GM19438 (cell line): ENCODE measurements at regions not wholly inside any gene's neighbourhood (a gene's known extent, or its start where the extent isn't known, plus 50 kb on each side); places are given as distances from the start of the nearest gene placed in this dataset.
"Not testable (repeated sequence)": the region's sequence is repeated elsewhere in the genome, so short reads cannot be mapped to it uniquely, and the experiment has no call there.

ENCODE experiments used
- ATAC-seq: cut with Tn5 transposase; IDR thresholded peaks from one replicate; pipeline ENCODE4 v1.9.1; 2021; ENCODE audit warnings: low read depth; ENCODE audit not compliant: unreplicated experiment

DNA sequence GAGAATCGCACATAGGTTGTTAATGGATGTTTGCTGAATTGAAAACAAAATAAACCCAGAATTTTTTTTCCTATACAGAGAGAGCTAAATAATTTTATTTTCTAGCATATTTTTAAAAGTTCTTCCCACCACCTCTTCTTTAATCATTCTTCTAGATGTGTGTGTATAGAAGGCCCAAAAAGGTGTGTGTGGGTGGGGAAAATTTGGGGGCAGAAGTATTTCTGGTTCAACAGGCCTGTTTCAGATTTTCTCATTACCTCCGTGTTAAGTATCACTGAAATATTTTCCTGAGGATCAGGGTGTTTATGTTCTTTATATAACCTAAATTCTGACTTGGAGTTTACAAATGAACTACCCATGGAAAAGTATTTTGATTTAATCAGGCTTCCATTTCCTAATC is 144.2 kb upstream of the ZNF804B start:
- no peak for ATAC-seq

DNA sequence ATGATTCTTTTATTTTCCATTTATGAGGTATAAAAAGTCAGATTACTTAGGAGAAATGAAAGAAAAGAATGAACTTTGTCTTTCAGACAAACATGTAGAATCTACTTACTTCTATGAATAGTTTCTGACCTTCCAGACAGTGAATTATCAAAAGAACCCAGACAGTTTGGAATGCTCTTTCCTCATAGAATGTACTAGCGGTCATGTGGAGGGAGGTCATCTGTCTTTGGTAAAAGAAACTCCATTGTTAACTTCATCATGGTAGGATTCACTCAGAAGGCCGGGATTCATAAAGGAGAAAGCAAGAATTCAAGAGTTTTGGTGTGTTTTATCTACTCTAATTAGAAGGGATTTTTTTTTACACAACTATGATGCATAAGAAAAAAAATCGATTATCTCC is 144.8 kb upstream of the ZNF804B start:
- ATAC-seq: no peak

DNA sequence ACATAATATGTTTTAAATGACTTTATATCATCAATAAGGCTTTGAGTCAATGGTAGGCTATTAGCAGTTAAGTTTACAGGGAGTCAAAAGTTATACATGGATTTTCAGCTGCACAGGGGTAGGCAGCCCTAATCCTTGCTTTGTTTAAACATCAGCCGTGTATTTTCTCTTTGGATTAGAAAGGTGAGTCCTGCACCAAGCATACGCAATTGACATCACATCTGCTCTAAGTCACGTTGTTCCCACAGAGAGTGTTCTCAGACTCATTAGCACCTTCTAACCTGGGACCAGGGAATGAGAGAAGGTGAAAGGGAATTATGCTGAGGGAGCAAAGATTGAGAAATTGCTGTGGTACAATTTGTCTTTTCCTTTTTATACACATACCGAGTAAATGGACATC is 148.6 kb upstream of the ZNF804B start:
- ATAC-seq: no peak

DNA sequence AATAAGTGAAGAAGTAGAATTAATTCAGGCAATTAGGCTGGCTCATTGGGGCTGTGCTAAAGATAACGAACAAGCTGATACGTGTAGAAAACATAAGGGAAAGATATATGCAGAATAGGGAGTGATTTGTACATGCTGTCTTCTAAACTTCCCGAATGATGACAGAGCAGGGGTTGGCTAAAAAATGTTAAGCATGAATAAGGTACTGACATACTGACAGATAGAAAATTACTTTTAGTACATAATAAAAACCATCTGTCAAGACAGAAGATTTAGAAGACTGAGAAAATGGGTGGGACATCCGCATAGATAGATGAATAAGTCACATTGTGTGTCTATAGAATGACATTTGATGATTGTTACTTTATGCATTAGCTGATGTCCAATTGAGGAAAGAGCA is 158.8 kb upstream of the ZNF804B start:
- no peak for ATAC-seq

DNA sequence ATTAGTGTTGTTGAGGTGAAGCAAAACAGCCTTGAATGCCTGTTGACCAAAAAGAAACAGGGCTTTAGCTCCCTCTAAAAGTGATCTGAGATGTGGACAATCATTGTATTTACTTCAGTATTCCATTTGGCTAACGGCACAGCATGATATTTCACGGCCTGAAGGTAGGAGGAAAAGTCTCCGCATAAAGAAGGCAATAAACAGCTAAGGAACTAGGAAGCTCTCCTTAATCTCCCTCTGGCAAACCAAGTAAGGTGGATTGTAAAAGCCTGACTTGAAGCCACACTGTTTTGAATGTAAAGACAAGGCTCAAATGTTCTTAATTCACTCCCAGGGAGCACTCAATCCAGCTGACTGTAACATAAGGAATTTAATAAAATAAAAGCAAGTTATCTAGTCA is 160.0 kb upstream of the ZNF804B start:
- no peak for ATAC-seq

DNA sequence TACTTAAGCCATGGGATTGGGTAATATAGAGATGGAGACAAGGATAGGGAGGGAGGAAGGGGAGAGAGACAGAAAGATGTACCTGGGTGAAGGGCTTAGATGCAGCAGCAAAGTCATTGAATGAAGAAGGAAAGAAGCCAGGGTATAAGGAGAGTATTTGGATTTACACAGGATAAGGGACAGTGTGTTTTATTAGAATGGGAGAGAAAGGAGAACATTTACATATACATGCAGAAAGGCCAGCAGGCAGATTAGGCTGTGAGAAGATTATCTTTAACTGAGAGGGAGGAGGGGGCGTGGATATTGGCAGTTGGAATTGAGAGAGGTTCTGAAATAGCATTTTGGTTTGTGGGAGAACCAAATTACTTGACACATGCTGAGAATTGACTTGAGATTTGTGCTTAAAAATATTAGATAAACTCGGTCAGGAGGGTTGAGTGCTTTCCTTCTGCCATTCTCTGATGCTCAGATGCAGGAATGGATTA is 161.5 kb upstream of the ZNF804B start:
- ATAC-seq: no peak

DNA sequence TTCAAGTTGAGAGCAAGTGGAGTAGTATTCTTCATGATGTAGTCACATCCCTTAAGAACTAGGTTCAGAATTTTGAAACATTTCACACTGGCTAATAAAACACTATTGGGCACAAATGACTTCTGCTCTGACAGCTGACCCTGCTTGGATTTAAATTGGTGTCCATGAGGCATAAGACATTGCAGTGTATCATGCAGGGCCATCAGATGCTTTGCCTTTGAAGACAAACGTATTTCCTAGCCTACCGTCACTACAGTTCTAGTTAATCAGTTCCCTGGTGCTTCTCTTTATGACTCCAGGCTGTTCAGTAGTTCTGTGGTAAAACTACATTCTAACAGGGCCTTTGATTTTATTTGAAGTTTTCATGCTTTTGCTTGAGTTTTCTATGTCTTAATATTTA is 168.5 kb upstream of the ZNF804B start:
- no peak for ATAC-seq

DNA sequence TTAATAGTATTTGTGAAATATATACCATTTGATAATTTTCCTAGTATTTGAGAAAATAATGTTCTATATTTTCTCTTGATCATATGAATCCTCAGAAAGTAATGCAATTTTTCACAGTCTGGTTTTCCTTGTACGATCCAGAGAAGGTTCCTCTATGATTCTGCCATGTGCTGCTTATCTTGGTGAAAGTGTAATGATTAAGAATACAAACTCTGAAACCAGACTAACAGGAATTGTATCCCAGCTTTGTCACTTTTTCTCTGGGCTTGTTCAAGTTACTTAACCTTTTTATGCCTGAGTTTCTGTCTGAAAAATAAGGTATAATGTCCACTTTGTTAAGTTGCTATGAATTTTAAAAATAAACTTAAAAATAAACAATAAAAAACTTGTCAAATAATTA is 169.6 kb upstream of the ZNF804B start:
- no peak for ATAC-seq

DNA sequence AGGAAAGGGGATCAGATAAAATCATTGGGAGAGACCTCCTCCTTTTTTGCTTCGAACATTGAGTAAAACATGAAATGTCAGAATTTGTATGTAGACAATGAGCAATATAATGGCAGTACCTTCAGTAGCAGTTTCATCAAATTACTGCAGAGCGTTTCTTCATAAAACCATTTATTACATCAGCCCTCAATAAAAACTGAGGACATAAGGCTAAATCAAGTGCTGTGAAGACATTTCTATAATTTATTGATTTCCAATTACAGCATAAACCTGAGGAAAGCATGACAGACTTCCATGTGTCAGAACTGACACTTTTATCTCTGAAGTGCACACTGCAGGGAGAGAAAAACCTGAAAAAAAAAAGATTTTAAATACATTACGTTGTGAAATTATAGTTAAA is 172.6 kb upstream of the ZNF804B start:
- no peak for ATAC-seq

DNA sequence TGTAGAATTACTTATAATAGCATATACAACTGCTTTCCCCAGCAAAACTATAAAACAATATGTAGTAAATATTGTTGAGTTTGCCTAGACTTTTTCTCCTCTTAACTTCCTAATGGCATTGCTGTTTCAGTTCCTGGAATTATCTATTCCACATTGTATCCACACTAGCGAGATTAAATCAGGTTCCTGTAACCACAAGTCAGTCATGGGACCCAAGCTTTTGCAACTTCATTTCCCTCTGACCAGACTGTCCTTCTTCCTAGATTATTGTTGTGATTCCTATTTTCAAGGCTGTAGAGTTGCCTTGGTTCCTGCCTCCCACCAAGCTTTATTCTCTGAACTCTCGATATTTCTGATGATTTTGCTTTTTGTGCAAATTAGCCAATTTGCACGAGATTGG is 173.3 kb upstream of the ZNF804B start:
- no peak for ATAC-seq

DNA sequence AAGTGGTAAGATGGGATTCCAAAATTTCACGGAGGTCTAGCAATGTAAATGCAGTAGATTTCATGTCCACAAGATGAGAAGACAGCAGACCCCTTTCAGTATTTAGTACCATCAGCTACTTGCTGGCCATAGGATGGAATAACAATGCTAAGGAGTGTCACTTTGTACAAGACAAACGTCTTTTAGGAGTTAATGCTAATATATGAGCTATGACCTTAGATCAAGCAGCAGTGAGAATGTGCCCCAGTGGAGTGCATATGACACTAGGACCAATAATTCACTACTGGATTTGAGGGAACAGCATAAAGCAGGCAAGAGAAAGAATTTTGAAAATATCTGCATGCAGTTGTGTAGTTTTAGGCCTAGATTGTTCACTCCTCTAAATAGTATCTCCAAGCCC is 182.8 kb upstream of the ZNF804B start:
- ATAC-seq: no peak

DNA sequence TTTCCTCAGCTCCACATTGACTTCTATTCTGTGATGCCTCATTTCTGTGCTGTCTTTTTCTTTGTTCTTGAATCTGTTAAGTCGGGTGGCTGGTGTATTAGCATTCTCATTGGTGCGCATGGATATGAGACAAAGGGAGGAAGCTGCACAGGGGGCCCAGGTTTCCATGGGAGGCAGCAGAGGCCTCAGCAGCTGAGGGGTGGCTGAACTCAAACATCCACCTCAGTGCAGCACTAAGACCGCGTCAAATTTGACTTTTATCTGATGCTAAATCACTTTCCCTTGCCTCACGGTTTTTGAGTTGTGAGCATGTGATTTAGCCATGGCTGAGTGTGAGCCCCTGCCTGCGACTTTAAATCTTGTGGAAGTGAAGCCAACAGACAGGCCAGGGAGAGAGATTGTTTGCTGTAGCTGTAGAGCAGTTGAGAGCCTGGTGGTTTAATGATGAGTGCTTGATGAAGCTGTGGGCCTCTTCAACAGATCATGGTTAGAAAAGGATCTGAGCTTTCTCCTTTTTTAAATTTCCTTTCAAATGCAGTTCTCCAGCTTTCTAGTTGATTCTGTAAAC is 193.3 kb upstream of the ZNF804B start:
- no peak for ATAC-seq

DNA sequence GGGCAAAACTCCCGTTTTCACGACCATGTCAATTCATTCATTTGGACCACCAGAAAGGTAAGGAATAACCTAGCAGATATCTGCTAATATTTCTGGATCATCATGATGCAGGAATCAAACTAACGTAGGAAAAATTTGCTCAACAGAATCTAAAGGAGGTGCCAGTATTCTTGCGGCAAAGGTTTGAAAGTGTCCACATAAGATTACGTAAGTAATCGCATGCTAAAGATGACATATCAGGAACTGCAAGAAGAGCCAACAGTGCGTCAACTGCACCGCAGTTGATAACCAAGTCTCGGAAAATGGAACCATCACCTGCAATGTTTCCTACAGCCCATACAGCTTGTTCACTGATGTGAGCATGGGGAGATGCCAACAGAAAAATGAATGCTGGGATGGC is 194.1 kb upstream of the ZNF804B start:
- ATAC-seq: no peak

DNA sequence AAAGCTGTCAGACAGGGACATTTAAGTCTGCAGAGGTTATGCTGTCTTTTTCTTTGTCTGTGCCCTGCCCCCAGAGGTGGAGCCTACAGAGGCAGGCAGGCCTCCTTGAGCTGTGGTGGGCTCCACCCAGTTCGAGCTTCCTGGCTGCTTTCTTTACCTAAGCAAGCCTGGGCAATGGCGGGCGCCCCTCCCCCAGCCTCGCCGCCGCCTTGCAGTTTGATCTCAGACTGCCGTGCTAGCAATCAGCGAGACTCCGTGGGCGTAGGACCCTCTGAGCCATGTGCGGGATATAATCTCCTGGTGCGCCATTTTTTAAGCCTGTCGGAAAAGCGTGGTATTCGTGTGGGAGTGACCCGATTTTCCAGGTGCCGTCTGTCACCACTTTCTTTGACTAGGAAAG is 203.1 kb upstream of the ZNF804B start:
- ATAC-seq: not testable (repeated sequence)

DNA sequence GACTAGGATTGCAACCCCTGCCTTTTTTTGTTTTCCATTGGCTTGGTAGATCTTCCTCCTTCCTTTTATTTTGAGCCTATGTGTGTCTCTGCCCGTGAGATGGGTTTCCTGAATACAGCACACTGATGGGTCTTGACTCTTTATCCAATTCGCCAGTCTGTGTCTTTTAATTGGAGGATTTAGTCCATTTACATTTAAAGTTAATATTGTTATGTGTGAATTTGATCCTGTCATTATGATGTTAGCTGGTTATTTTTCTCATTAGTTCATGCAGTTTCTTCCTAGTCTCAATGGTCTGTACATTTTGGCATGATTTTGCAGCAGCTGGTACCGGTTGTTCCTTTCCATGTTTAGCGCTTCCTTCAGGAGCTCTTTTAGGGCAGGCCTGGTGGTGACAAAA is 204.7 kb upstream of the ZNF804B start:
- not testable (repeated sequence) for ATAC-seq

DNA sequence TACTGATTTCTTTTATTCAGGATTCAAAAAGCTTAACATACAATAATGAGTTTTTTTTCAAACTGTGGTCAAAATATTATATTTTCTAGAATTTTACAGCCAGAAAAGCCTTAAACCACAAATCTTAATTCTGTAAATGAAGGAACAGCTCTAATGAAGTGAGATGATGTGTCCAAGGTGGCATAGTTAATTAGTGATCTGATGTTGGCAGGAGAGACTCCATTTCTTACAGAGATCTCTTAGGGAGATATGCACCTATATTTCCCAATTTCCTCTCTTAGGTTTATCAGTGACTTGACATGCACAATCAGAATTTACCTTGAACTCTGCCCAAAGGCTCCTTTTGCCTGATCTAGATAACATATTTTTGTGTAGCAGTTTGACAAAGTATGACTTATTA is 211.1 kb upstream of the ZNF804B start:
- no peak for ATAC-seq

DNA sequence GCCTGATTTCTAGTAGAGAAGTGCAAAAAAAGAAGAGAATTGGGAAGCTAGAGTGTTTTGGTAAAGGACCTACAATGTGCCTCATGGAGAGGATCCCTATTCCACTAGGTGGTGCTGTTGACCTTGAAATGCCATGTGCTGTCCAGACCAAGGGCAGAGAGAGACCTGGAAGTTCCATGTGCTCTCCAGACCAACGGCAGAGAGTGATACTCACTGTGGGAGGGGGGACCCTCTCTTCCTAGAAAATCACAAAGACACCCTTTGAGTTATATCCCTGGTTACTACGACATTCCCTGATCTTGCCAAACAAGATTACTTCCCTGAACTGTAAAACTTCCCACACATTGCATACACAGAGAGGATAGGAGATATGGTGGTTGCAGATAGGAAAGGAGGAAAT is 212.7 kb upstream of the ZNF804B start:
- ATAC-seq: peak; percentile 65

DNA sequence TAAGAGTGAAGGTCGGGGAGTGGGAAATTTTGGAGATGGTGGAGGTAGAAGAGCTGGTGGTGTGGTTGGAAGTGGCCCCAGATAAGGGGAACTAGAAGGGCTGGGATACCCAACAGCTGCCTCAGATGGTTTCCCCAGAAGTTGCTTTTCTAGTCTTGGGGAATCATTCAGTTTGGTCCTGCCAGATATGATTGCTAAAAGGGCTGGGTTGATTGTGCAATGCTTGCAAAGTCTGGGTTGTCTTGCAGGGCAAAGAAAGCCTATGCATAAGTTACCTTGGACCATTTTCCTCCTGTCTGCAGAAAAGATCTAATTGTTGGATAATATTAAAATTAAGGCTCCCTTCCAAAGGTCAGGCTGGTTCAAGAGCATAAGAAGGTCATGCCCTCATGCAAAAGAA is 213.8 kb upstream of the ZNF804B start:
- ATAC-seq: no peak

DNA sequence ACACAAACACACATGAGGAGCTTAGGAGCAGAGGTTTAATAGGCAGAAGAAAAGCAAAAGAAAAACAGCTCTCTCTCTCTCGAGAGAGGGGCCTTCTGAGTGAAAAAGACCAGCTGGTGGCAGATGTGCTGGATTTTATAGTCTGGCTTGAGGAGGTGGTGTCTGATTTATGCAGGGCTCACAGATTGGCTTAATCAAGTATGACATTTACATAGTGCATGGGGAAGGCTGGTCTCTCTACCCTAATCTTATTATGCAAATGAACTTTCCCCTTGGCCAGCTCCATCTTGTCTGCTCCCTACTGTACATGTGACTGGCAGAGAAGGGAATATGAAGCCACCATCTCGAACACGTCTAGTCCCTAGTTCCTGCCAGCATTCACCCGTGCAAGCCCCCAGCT is 219.5 kb upstream of the ZNF804B start:
- no peak for ATAC-seq

DNA sequence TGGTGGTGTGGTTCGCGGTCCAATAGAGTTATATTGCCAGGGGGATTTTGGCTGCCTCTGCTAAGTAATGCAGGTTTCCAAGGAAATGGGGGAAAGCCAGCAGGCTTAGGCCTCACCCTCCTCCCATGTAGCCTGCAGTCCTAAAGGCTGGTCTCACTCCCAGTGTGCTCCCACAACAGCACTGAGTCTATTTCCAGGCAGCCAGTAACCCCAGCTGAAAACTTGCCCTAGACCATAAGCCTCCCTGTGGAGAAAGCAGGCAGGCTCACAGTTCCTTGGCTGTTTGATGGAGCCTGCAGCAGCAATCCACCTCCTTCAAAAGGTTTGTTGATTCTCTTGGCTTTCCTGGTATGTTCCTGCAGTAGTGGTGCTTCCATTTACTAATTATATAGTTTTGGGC is 220.0 kb upstream of the ZNF804B start:
- no peak for ATAC-seq

DNA sequence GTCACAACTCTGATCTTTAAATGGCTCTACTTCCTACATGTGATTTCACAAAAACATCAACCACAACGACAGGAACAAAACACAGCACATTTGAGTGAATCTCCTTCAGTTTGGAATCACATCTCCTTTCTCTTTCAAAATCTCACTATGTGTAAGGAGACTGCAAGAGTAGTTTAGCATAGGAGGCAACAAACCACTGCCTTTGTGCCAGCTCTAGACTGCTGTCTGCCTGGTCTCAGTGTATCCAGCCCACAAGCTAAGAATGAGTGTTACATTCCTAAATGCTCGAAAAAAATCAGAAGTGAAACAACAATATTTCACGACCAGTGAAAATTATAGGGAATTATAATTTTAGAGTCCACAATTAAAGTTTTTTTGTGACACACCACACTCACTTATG is 217.0 kb upstream of the STEAP4 start:
- ATAC-seq: no peak

DNA sequence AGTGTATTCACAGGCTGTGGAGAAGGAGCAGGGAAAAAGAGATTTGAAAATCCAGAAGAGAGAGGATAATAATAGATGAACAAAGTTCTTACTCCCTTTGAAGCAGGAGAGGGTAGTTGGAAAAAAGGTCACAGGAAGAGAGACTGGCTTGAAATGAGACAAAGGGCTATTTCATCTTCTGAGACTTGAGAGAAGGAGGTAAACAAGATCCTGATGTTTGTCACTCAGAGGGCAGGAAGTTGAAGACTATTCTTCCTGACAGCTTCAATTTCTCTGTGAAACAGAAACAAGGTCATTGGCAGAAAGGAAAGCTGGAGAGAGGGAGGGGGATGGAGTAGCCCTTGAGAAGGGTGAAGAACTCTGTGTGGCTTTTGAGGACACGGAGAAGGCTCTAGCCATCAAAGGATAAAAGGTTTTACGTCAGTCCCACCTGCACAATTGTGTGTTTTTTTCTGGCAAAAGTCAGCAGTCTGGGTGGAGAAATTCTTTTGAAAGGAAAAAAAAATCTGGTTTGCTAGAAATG is 216.1 kb upstream of the STEAP4 start:
- no peak for ATAC-seq

DNA sequence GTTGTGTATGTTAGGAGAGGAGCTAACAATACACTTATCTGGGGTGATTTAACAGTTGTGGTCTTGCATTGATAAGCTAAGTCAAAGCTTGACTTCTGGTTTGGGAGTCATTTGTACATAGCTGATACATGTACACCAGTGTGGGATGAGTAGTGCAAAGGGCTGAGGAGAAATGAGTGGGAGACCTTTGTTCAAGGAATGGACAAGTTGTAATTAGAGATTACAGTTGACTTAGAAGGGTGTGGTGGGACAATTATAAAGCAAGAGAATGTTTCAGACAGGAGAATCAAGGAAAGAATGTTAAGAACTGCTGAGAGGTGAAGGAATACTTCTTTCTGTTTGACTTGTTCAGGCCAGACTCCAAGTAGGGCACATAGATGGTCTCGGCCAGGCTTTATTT is 209.7 kb upstream of the STEAP4 start:
- no peak for ATAC-seq
